SK-N-SH treated with all-trans-retinoic acid at 6 μM for 48 hours (cell line): ENCODE measurements at regions not wholly inside any gene's neighbourhood (a gene's known extent, or its start where the extent isn't known, plus 50 kb on each side); places are given as distances from the start of the nearest gene placed in this dataset.

Experiments
- ATAC-seq: fragments of 200-7000 bp; cut with Tn5 transposase; 3 replicates; pipeline ENCODE4 v1.9.1; 2020; ENCODE audit warnings: mild to moderate bottlenecking, moderate library complexity
- ARNTL ChIP-seq: fragments of 450-650 bp; formaldehyde crosslinking; IDR thresholded peaks from 2 replicates; pipeline ENCODE4 v1.5.0; 2020; ENCODE audit warnings: low read depth, mild to moderate bottlenecking, moderate library complexity, borderline replicate concordance
- BACH2 ChIP-seq: fragments of 250-450 bp; sonication (Bioruptor Pico); IDR thresholded peaks from 2 replicates; pipeline ENCODE4 v1.9.0; 2021; ENCODE audit warnings: mild to moderate bottlenecking, borderline replicate concordance
- CSRNP3 ChIP-seq: fragments of 250-450 bp; sonication (Bioruptor Pico); IDR thresholded peaks from 2 replicates; pipeline ENCODE4 v1.5.1; 2021; ENCODE audit warnings: mild to moderate bottlenecking, moderate library complexity
- ESRRG ChIP-seq: fragments of 250-450 bp; sonication (Bioruptor Pico); IDR thresholded peaks from 2 replicates; pipeline ENCODE4 v1.6.1; 2021; ENCODE audit warnings: mild to moderate bottlenecking
- GLIS3 ChIP-seq: fragments of 250-450 bp; sonication (Bioruptor Pico); IDR thresholded peaks from 2 replicates; pipeline ENCODE4 v1.5.0; 2020; ENCODE audit warnings: mild to moderate bottlenecking, moderate library complexity
- ISL1 ChIP-seq: fragments of 250-450 bp; sonication (Bioruptor Pico); IDR thresholded peaks from 2 replicates; pipeline ENCODE4 v2.1.2; 2022; ENCODE audit warnings: mild to moderate bottlenecking, moderate library complexity
- OSR1 ChIP-seq: fragments of 250-450 bp; sonication (Bioruptor Pico); IDR thresholded peaks from 2 replicates; pipeline ENCODE4 v1.8.0; 2022; ENCODE audit warnings: moderate library complexity, mild to moderate bottlenecking, inconsistent platforms
- PATZ1 ChIP-seq: fragments of 250-450 bp; sonication (Bioruptor Pico); IDR thresholded peaks from 2 replicates; pipeline ENCODE4 v1.8.0; 2020; ENCODE audit warnings: mild to moderate bottlenecking, moderate library complexity, borderline replicate concordance
- PPARA ChIP-seq: fragments of 250-450 bp; sonication (Bioruptor Pico); IDR thresholded peaks from 2 replicates; pipeline ENCODE4 v1.5.0; 2020; ENCODE audit warnings: mild to moderate bottlenecking, borderline replicate concordance
- RARB ChIP-seq: fragments of 250-450 bp; sonication (Bioruptor Pico); IDR thresholded peaks from 2 replicates; pipeline ENCODE4 v1.8.0; 2021; ENCODE audit warnings: mild to moderate bottlenecking, moderate library complexity
- SNAI2 ChIP-seq: fragments of 250-450 bp; sonication (Bioruptor Pico); IDR thresholded peaks from 2 replicates; pipeline ENCODE4 v1.5.0; 2020; ENCODE audit warnings: mild to moderate bottlenecking, moderate library complexity
- TCF4 ChIP-seq: fragments of 250-450 bp; sonication (Bioruptor Pico); IDR thresholded peaks from 2 replicates; pipeline ENCODE4 v1.8.0; 2021; ENCODE audit warnings: mild to moderate bottlenecking, moderate library complexity, borderline replicate concordance
- TOX ChIP-seq: fragments of 250-450 bp; sonication (Bioruptor Pico); IDR thresholded peaks from 2 replicates; pipeline ENCODE4 v1.8.0; 2021; ENCODE audit warnings: mild to moderate bottlenecking, moderate library complexity, borderline replicate concordance
- TSHZ2 ChIP-seq: fragments of 250-450 bp; sonication (Bioruptor Pico); IDR thresholded peaks from 2 replicates; pipeline ENCODE4 v1.5.0; 2020; ENCODE audit warnings: mild to moderate bottlenecking, moderate library complexity
- ZC3H10 ChIP-seq: fragments of 250-450 bp; sonication (Bioruptor Pico); IDR thresholded peaks from 2 replicates; pipeline ENCODE4 v1.5.1; 2021; ENCODE audit warnings: mild to moderate bottlenecking, moderate library complexity
- ZFP3 ChIP-seq: fragments of 250-450 bp; sonication (Bioruptor Pico); IDR thresholded peaks from 2 replicates; pipeline ENCODE4 v1.5.0; 2020; ENCODE audit warnings: mild to moderate bottlenecking, moderate library complexity
- ZFP30 ChIP-seq: fragments of 450-650 bp; formaldehyde crosslinking; IDR thresholded peaks from 2 replicates; pipeline ENCODE4 v1.5.0; 2022; ENCODE audit warnings: mild to moderate bottlenecking, moderate library complexity
- ZNF70 ChIP-seq: fragments of 450-650 bp; formaldehyde crosslinking; IDR thresholded peaks from 2 replicates; pipeline ENCODE4 v1.5.0; 2020; ENCODE audit warnings: mild to moderate bottlenecking, moderate library complexity
- TF ChIP-seq, protein P1 (sequence below): fragments of 250-450 bp; sonication (Bioruptor Pico); IDR thresholded peaks from 2 replicates; pipeline ENCODE4 v1.8.0; 2021; ENCODE audit warnings: low read depth, mild to moderate bottlenecking, moderate library complexity, borderline replicate concordance

GRCh38 chr2:107001964-107002696 is 116.2 kb upstream of the ST6GAL2 start:
- peak; percentile 87 for ATAC-seq
- TF ChIP-seq CSRNP3 (no peak), GLIS3 (CRISPR knock-in tag) (no peak), ARNTL (CRISPR knock-in tag) (no peak), TSHZ2 (CRISPR knock-in tag) (no peak), ISL1 (CRISPR knock-in tag) (peak; percentile 58), TOX (CRISPR knock-in tag) (no peak)
- TF ChIP-seq, all 23 proteins: peak for 1

DNA sequence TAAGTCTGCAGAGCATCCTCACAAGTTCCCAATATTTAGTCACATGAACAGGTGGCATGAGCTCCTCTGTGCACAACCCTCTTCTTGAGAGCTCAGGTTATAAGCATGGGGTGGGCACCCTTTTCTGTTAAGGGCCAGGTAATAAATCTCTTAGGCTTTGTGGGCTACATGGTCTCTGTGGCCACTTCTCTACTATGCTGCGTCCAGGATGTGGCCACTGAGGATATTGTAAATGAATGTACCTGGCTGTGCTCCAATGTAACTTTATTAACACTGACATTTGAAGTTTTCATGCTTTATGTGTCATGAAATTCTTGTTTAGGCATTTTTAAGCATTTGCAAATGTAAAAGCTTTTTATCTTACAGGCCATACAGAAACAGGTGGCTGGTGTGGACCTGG is 116.8 kb upstream of the ST6GAL2 start:
- TF ChIP-seq ARNTL (CRISPR knock-in tag) (no peak), BACH2 (CRISPR knock-in tag) (no peak), ESRRG (CRISPR knock-in tag) (no peak), ZC3H10 (CRISPR knock-in tag) (no peak), TOX (CRISPR knock-in tag) (no peak), OSR1 (no peak), SNAI2 (CRISPR knock-in tag) (no peak)
- TF ChIP-seq, all 23 proteins: peak for 0
- peak; percentile 65 for ATAC-seq

DNA sequence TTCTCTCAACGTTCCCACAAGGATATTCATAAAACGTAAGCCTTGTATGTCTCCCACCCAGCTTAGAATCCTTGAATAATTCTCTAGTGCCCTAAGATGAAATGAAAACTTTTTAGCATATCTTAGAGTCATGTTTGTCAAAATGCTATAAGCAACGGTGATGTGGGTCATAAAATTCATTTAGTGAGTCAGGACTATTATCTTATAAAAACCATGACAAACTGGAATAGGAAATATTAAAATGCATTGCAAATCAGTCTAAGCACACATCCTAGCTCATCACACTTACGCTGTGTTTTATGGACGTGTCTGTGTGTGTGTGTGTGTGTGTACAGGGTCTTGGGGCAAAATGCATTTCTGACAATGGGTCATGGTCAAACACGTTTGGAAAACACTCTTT is 119.9 kb upstream of the ST6GAL2 start:
- TF ChIP-seq CSRNP3 (no peak), PATZ1 (no peak), TCF4 (CRISPR knock-in tag) (no peak), OSR1 (no peak), ISL1 (CRISPR knock-in tag) (no peak), RARB (CRISPR knock-in tag) (no peak), PPARA (CRISPR knock-in tag) (no peak), ZFP30 (CRISPR knock-in tag) (no peak), ZFP3 (no peak)
- TF ChIP-seq, all 23 proteins: peak for 0
- no peak for ATAC-seq

DNA sequence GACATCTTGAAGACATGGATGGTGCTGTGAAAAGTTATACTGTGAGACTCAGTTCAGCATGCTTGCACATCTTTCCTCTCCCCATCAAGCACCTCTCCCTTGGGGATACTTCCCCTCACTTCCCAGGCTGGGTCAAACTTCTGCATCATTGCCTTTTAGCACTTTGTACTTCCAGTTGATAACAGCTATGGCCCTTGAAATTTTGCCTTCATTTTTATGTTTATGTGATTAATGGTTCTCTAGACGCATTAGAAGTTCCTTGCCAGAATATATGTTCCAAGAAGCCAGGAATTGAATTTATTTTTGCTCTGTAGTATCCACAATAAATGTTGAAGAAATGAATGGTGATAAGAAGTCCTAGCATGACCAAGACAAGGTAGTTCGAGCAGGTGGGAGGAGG is 120.9 kb upstream of the ST6GAL2 start:
- no peak for ATAC-seq
- TF ChIP-seq ZFP3 (no peak), ARNTL (CRISPR knock-in tag) (no peak), ISL1 (CRISPR knock-in tag) (no peak), ZNF70 (no peak), ZC3H10 (CRISPR knock-in tag) (no peak), TSHZ2 (CRISPR knock-in tag) (no peak), TOX (CRISPR knock-in tag) (no peak), ZFP30 (CRISPR knock-in tag) (no peak), BACH2 (CRISPR knock-in tag) (no peak), RARB (CRISPR knock-in tag) (no peak), GLIS3 (CRISPR knock-in tag) (no peak), PATZ1 (no peak), TCF4 (CRISPR knock-in tag) (no peak), PPARA (CRISPR knock-in tag) (no peak)
- TF ChIP-seq, protein P1, sequence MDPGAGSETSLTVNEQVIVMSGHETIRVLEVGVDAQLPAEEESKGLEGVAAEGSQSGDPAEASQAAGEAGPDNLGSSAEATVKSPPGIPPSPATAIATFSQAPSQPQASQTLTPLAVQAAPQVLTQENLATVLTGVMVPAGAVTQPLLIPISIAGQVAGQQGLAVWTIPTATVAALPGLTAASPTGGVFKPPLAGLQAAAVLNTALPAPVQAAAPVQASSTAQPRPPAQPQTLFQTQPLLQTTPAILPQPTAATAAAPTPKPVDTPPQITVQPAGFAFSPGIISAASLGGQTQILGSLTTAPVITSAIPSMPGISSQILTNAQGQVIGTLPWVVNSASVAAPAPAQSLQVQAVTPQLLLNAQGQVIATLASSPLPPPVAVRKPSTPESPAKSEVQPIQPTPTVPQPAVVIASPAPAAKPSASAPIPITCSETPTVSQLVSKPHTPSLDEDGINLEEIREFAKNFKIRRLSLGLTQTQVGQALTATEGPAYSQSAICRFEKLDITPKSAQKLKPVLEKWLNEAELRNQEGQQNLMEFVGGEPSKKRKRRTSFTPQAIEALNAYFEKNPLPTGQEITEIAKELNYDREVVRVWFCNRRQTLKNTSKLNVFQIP (CRISPR knock-in tag), result no peak
